H9 (cell line): ENCODE measurements at regions not wholly inside any gene's neighbourhood (a gene's known extent, or its start where the extent isn't known, plus 50 kb on each side); places are given as distances from the start of the nearest gene placed in this dataset.

Experiments used
- DNase-seq: peaks from one replicate; pipeline ENCODE4 v3.0.0-alpha.2; 2017
- H2AFZ ChIP-seq: one replicate; pipeline ENCODE4 v1.6.1; 2013; ENCODE audit warnings: mild to moderate bottlenecking, low read length, control low read depth, moderate library complexity
- H2AK5ac ChIP-seq: 2 replicates; pipeline ENCODE4 v1.6.1; 2013; ENCODE audit warnings: low read length, control low read depth, mixed read lengths; ENCODE audit not compliant: insufficient read length
- H2BK120ac ChIP-seq: one replicate; pipeline ENCODE4 v1.6.1; 2013; ENCODE audit warnings: low read depth, mild to moderate bottlenecking, low read length, control low read depth, inconsistent platforms; ENCODE audit not compliant: poor library complexity, severe bottlenecking
- H2BK12ac ChIP-seq: 2 replicates; pipeline ENCODE4 v1.6.1; 2013; ENCODE audit warnings: low read length, control low read depth, mixed read lengths, low read depth; ENCODE audit not compliant: insufficient read length
- H2BK15ac ChIP-seq: 2 replicates; pipeline ENCODE4 v1.6.1; 2013; ENCODE audit warnings: low read depth, low read length, control low read depth
- H2BK20ac ChIP-seq: one replicate; pipeline ENCODE4 v1.6.1; 2013; ENCODE audit warnings: low read depth, mild to moderate bottlenecking, low read length, control low read depth, inconsistent platforms; ENCODE audit not compliant: poor library complexity, severe bottlenecking
- H2BK5ac ChIP-seq: 2 replicates; pipeline ENCODE4 v1.6.1; 2013; ENCODE audit warnings: low read length, control low read depth, mixed read lengths; ENCODE audit not compliant: insufficient read length
- H3K14ac ChIP-seq: 2 replicates; pipeline ENCODE4 v1.6.1; 2013; ENCODE audit warnings: low read length, control low read depth; ENCODE audit not compliant: insufficient read depth
- H3K18ac ChIP-seq: 2 replicates; pipeline ENCODE4 v1.6.1; 2013; ENCODE audit warnings: low read depth, mild to moderate bottlenecking, mixed read lengths, low read length, control low read depth; ENCODE audit not compliant: insufficient read length
- H3K23ac ChIP-seq: 2 replicates; pipeline ENCODE4 v1.6.1; 2013; ENCODE audit warnings: low read length, control low read depth, mixed read lengths, low read depth; ENCODE audit not compliant: insufficient read length
- H3K23me2 ChIP-seq: 2 replicates; pipeline ENCODE4 v1.6.1; 2013; ENCODE audit warnings: low read depth, mild to moderate bottlenecking, mixed read lengths, low read length, control low read depth; ENCODE audit not compliant: insufficient read length, poor library complexity, severe bottlenecking
- H3K27ac ChIP-seq: 2 replicates; pipeline ENCODE4 v1.5.1; 2013; ENCODE audit warnings: low read length, control low read depth, mixed read lengths, low read depth; ENCODE audit not compliant: insufficient read length
- H3K27me3 ChIP-seq: 2 replicates; pipeline ENCODE4 v1.6.1; 2013; ENCODE audit warnings: low read length, control low read depth, inconsistent platforms; ENCODE audit not compliant: insufficient read depth
- H3K4ac ChIP-seq: 2 replicates; pipeline ENCODE4 v1.6.1; 2013; ENCODE audit warnings: low read depth, mild to moderate bottlenecking, control low read depth, inconsistent platforms, low read length, moderate library complexity
- H3K4me1 ChIP-seq: 2 replicates; pipeline ENCODE4 v1.6.1; 2013; ENCODE audit warnings: low read length, control low read depth, inconsistent platforms; ENCODE audit not compliant: insufficient read depth
- H3K4me2 ChIP-seq: 2 replicates; pipeline ENCODE4 v1.6.1; 2013; ENCODE audit warnings: low read length, control low read depth, mixed read lengths; ENCODE audit not compliant: insufficient read length, insufficient read depth
- H3K56ac ChIP-seq: 2 replicates; pipeline ENCODE4 v1.6.1; 2013; ENCODE audit warnings: low read depth, mild to moderate bottlenecking, mixed read lengths, low read length, control low read depth; ENCODE audit not compliant: insufficient read length
- H3K79me1 ChIP-seq: 2 replicates; pipeline ENCODE4 v1.6.1; 2013; ENCODE audit warnings: low read depth, mild to moderate bottlenecking, moderate library complexity, low read length, control low read depth, inconsistent platforms; ENCODE audit not compliant: insufficient read depth, poor library complexity, severe bottlenecking
- H3K79me2 ChIP-seq: 2 replicates; pipeline ENCODE4 v1.6.1; 2013; ENCODE audit warnings: low read length, control low read depth, inconsistent platforms; ENCODE audit not compliant: insufficient read depth
- H3K9ac ChIP-seq: 2 replicates; pipeline ENCODE4 v1.6.1; 2013; ENCODE audit warnings: low read length, control low read depth, mixed read lengths; ENCODE audit not compliant: insufficient read length; ENCODE audit errors: extremely low read depth
- H3K9me3 ChIP-seq: one replicate; pipeline ENCODE4 v1.6.1; 2013; ENCODE audit warnings: low read depth, low read length, inconsistent platforms; ENCODE audit not compliant: control insufficient read depth
- H3T11ph ChIP-seq: one replicate; pipeline ENCODE4 v1.6.1; 2013; ENCODE audit warnings: mild to moderate bottlenecking, low read length, control low read depth, inconsistent platforms
- H4K20me1 ChIP-seq: one replicate; pipeline ENCODE4 v1.6.1; 2013; ENCODE audit not compliant: control insufficient read depth, insufficient read length, insufficient read depth
- H4K5ac ChIP-seq: 2 replicates; pipeline ENCODE4 v1.6.1; 2013; ENCODE audit warnings: low read depth, mild to moderate bottlenecking, mixed read lengths, low read length, control low read depth; ENCODE audit not compliant: insufficient read length
- H4K8ac ChIP-seq: replicated peaks from 2 replicates; pipeline ENCODE4 v1.6.1; 2013; ENCODE audit warnings: low read length, control low read depth, mixed read lengths, low read depth; ENCODE audit not compliant: insufficient read length
- H4K91ac ChIP-seq: 2 replicates; pipeline ENCODE4 v1.6.1; 2013; ENCODE audit warnings: low read depth, mild to moderate bottlenecking, moderate library complexity, mixed read lengths, low read length, control low read depth; ENCODE audit not compliant: insufficient read length
- H3K27ac Mint-ChIP-seq, 3 experiments: 2 replicates in 2 of 3; 3 replicates in 1 of 3; pipeline ENCODE4 v1.8.0; 2020 to 2021; ENCODE audit warnings: mixed read lengths in 3 of 3, mild to moderate bottlenecking in 1 of 3, moderate library complexity in 1 of 3
- H3K27me3 Mint-ChIP-seq: 2 replicates; pipeline ENCODE4 v1.8.0; 2021; ENCODE audit warnings: low read depth, mild to moderate bottlenecking, moderate library complexity, mixed read lengths
- H3K36me3 Mint-ChIP-seq, 3 experiments: 2 replicates in 2 of 3; 3 replicates in 1 of 3; pipeline ENCODE4 v1.8.0; 2020 to 2021; ENCODE audit warnings: low read depth in 3 of 3, mixed read lengths in 3 of 3; ENCODE audit not compliant: insufficient read depth in 1 of 3
- H3K4me1 Mint-ChIP-seq, 2 experiments: 2 replicates each; pipeline ENCODE4 v1.8.0; 2020; ENCODE audit warnings: mixed read lengths in 2 of 2
- H3K4me3 Mint-ChIP-seq, 2 experiments: 2 replicates in 1 of 2; 3 replicates in 1 of 2; pipeline ENCODE4 v1.8.0; 2020 to 2021; ENCODE audit warnings: mild to moderate bottlenecking in 2 of 2, mixed read lengths in 2 of 2, moderate library complexity in 1 of 2
- H3K9me3 Mint-ChIP-seq, 2 experiments: 2 replicates in 1 of 2; 3 replicates in 1 of 2; pipeline ENCODE4 v1.8.0; 2020; ENCODE audit warnings: mild to moderate bottlenecking in 2 of 2, mixed read lengths in 2 of 2, moderate library complexity in 1 of 2
- WGBS: extraction: QIAGEN DNeasy Blood & Tissue Kit; methylation state at CpG from one replicate; pipeline ENCODE4 v1.1.7; 2013; ENCODE audit warnings: missing lambda C conversion rate, low lambda C conversion rate, mixed read lengths; ENCODE audit not compliant: insufficient read length; ENCODE audit errors: extremely low coverage; 5-methylcytosine and 5-hydroxymethylcytosine counted together
- TF ChIP-seq, protein P1 (sequence below): fragments of 200-600 bp; sonication (generic); conservative IDR thresholded peaks from 3 replicates; pipeline ENCODE4 v1.8.0; 2021; ENCODE audit warnings: antibody characterized with exemption, mild to moderate bottlenecking

- TF ChIP-seq, protein P1, sequence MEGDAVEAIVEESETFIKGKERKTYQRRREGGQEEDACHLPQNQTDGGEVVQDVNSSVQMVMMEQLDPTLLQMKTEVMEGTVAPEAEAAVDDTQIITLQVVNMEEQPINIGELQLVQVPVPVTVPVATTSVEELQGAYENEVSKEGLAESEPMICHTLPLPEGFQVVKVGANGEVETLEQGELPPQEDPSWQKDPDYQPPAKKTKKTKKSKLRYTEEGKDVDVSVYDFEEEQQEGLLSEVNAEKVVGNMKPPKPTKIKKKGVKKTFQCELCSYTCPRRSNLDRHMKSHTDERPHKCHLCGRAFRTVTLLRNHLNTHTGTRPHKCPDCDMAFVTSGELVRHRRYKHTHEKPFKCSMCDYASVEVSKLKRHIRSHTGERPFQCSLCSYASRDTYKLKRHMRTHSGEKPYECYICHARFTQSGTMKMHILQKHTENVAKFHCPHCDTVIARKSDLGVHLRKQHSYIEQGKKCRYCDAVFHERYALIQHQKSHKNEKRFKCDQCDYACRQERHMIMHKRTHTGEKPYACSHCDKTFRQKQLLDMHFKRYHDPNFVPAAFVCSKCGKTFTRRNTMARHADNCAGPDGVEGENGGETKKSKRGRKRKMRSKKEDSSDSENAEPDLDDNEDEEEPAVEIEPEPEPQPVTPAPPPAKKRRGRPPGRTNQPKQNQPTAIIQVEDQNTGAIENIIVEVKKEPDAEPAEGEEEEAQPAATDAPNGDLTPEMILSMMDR, result no peak
Measured at GRCh38 chr14:98903371-98903770, 368.6 kb downstream of the BCL11B start.

More at GRCh38 chr14:98903371-98903770, 368.6 kb downstream of the BCL11B start:
- Histone ChIP-seq H3K18ac (no peak overlapping the region), H4K8ac (no peak overlapping the region), H2BK12ac (no peak overlapping the region), H2BK120ac (no peak overlapping the region), H3K14ac (no peak overlapping the region), H3K4me2 (no peak overlapping the region), H3K79me1 (no peaks in the 10 kb centered on the region), H2BK15ac (no peak overlapping the region), H3K27ac (no peak overlapping the region), H3K4me1 (peaks cover 8% of the 10 kb centered on the region; the same call in 1 of the 2 replicates), H3K23ac (no peak overlapping the region), H2BK5ac (no peak overlapping the region), H2AK5ac (no peak overlapping the region), H3K23me2 (no peaks in the 10 kb centered on the region), H2AFZ (no peak overlapping the region), H3K56ac (no peak overlapping the region), H3K79me2 (no peaks in the 10 kb centered on the region), H4K20me1 (no peaks in the 10 kb centered on the region), H3K27me3 (no peaks in the 10 kb centered on the region; the same call in 1 of the 2 replicates), H3K4ac (no peak overlapping the region), H4K5ac (no peak overlapping the region), H3T11ph (no peak overlapping the region), H2BK20ac (no peak overlapping the region), H3K9ac (no peak overlapping the region), H4K91ac (no peak overlapping the region), H3K9me3 (no peaks in the 10 kb centered on the region)
- H3K4me1 Mint-ChIP-seq, result peaks cover 35 to 37% of the 10 kb centered on the region in 2 experiments
- H3K27me3 Mint-ChIP-seq, result peaks cover 13% of the 10 kb centered on the region
- H3K36me3 Mint-ChIP-seq, result no peaks in the 10 kb centered on the region; a peak in 1 of 7 replicates
- no peak for DNase-seq
- no peak overlapping the region for H3K4me3 Mint-ChIP-seq
- H3K9me3 Mint-ChIP-seq, result no peaks in the 10 kb centered on the region
- WGBS, result no CpG with 5 or more reads among the region's 2 CpGs
- H3K27ac Mint-ChIP-seq, result no peak overlapping the region
